Endometrial microvascular endothelial cells (primary cell): ENCODE measurements at regions not wholly inside any gene's neighbourhood (a gene's known extent, or its start where the extent isn't known, plus 50 kb on each side); places are given as distances from the start of the nearest gene placed in this dataset.

Source experiments
- in situ Hi-C: cut with HindIII; loops from 2 replicates; pipeline ENCODE4 v1.10.0; 2017; ENCODE audit warnings: low sequenced_read_pairs, low pct_unique_long_range_greater_than_20kb; ENCODE audit errors: inconsistent ontology term

DNA sequence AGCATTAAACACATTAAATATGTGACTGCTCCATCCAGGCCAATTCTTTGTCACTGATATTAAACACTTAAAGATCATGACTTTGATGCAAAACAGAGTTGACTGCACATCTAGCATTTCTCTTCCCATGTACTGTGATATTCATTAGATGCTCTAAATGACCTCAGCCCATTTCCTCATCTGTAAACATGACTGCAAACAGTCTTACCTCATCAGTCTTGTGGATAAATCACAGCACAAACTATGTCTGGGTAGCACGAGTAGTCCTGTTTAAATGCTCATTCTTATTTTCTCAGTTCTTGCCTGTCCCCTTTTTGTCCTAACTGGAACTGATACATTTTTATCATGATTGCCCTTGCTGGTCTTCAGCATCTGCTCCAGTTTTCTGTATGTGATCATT lies 1974.8 kb upstream of the LRRTM1 start:
- in situ Hi-C loops: no loop called here

DNA sequence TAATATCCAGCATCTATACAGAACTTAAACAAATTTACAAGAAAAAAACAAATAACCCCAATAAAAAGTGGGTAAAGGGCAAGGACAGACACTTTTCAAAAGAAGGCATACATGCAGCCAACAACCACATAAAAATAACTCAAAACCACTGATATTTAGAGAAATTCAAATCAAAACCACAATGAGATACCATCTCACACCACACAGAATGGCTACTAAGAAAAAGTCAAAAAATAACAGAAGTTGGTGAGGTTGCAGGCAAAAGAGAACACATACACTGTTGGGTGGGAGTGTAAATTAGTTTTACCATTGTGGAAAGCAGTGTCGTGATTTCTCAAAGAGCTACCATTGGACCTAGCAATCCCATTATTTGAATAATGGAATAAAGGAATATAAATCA lies 1973.9 kb upstream of the LRRTM1 start:
- in situ Hi-C loops: no loop called here

DNA sequence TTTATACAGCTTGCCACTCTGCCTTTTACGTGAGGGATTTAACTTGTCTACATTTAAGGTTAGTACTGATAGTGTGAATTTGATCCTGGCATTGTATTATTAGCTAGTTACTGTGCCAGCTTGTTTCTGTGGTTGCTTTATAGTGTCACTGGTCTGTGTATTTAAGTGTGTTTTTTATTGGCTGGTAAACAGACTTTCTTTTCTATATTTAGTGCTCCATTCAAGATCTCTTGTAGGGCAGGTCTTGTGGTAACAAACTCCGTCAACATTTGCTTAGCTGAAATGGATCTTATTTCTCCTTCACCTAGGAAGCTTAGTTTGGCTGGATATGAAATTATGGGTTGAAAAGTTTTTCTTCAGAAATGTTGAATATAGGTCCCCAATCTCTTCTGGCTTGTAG lies 1971.0 kb upstream of the LRRTM1 start:
- in situ Hi-C loops: no loop called here

DNA sequence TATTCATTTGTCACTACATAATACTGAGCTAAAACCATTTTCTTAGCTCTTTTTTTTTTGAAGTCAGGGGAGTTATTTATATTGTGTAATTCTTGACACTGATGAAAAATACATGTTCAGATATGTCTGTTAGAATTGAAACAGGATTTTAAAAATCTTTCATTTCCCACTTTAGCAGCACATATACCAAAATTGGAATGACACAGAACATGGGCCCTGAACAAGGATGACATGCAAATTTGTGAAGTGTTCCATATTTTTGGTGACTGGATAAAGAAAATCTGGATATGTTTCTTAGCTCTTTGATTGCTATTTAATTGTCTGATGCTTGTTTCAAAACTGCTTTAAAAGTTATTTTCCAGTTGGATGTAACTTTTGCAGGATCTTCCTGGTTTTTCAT lies 1963.9 kb upstream of the LRRTM1 start:
- in situ Hi-C loops: no loop called here

DNA sequence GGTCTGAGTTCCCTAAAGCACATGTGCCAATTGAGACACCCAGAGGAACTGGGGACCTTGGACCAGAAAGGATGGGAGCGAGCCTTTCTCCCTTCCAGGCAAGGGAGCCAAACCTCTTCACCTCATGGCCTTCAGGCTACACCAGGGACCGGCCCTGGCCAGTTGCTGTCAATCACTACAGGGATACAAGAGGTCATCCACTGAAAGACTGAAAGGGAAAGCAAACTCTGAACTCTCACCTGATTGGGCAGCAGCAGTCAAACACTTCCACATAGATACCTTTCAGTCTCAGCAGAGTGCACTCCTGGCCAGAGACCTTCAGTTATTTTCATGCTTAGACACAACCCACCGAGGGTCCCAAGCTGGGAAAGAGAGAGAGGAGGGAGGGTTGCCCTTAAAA lies 1956.0 kb upstream of the LRRTM1 start:
- in situ Hi-C loops: no loop called here

DNA sequence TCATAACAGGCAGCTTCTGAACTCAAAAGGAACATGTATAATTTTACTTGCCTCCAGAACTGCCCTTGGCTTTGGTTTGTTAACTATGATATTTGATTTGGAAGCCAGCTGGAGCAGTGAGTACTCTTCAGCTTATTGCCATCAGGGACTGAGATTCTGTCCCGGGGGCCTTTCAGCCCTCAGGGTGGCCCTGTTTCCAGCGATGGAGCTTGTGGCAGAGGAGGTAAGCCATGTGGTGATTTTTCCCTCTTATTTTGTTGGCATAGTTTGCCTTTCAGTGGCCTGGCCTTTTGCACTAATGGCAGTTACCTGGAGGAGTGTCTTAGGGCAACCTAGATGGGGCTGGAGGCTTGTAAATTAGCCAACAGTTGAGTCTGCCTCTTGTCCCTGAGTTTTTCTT lies 1955.0 kb upstream of the LRRTM1 start:
- in situ Hi-C loops: no loop called here

DNA sequence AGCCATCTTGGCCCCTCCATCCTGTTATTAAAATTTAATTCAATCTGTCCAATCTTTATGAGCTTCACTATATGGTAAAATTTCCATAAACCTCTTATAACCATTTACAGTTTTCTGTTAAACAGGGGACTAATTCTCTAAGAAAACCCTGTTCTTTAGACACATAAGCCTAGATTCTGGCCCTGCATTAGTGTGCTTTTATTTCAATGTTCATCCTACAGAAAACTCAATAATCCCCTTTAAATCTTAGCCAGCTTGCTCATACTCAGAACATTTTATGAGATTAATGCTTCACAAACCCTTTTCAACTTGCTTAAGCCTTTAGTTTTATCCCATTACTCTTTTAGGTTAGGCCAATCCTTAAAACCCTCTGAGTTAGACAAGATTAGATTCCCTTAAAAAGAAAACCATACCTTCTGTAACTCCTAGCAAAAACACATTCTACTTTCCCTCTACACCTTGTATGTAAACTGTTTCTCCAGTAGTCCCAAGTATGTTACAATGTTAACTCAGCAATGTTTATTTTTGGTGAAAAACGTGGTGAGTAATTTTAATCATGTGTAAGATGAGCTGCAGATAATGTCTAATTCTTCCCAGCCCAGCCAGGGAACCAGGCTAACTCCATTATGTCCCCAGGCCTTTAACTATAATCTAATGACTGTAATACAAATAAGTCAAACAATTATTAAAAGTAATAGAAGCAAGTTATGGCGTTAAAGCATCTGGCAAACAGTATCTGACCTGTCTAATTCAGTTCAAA lies 1953.4 kb upstream of the LRRTM1 start:
- in situ Hi-C loops: no loop called here

GRCh38 chr2:82256983-82257632 lies 1952.6 kb upstream of the LRRTM1 start:
- in situ Hi-C loops: no loop called here

- in situ Hi-C loops: no loop called here
Measured at GRCh38 chr2:82256288-82256687, 1951.7 kb upstream of the LRRTM1 start.

DNA sequence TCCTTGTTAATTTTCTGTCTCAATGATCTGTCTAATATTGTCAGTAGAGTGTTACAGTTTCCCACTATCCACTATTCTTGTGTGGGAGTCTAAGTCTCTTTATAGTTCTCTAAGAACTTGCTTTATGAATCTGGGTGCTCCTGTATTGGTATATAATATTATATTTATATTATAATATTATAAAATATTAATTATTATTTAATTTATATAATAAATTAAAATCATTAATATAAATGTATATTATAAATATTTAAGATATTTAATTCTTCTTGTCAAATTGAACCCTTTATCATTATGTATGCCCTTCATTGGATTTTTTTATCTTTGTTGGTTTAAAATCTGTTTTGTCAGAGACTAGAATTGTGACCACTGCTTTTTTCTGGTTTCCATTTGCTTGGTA lies 1950.2 kb upstream of the LRRTM1 start:
- in situ Hi-C loops: no loop called here

DNA sequence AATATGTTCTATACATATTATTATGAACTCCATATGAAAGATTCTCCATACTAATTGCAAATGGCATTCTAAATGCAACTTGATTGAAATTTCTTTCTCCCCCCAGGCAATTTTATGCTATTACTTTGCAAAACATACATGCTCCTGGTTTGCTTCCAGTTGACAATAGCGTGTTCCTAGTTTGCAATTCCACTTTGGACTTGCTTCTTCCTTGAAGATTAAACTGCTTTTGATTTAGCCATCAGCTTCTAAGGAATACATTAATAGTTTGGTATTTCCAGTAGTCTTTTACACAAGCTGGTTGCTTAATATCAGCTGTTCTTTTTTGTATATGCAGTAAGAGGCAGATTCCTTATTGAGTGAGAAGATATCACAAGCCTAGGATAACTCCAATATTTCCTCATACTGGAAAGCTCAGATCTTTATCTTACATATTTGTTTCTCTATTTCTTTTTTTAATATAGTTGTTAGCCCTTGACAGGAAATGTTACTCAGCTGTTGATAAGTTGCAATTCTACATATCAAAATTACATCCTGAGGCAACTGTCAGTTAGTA lies 1941.7 kb upstream of the LRRTM1 start:
- in situ Hi-C loops: no loop called here

DNA sequence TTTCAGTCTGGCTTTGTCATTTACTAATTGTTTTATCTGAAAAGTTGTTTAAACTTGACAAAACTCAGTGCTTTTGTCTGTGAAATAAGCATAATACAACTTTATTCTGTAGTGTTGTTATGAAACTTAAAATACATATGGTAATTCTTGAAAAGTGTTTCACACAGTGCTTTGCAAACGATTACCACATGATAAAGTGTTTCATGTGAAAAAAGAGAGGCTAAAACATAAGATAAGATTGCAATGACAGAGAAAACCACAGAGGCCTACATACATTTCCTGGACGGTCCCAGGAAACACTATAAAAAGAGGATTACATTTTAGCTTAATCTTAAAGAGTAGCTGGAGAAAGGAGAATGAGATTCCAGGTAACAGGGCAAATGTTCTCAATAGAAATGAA lies 1934.6 kb upstream of the LRRTM1 start:
- in situ Hi-C loops: no loop called here

DNA sequence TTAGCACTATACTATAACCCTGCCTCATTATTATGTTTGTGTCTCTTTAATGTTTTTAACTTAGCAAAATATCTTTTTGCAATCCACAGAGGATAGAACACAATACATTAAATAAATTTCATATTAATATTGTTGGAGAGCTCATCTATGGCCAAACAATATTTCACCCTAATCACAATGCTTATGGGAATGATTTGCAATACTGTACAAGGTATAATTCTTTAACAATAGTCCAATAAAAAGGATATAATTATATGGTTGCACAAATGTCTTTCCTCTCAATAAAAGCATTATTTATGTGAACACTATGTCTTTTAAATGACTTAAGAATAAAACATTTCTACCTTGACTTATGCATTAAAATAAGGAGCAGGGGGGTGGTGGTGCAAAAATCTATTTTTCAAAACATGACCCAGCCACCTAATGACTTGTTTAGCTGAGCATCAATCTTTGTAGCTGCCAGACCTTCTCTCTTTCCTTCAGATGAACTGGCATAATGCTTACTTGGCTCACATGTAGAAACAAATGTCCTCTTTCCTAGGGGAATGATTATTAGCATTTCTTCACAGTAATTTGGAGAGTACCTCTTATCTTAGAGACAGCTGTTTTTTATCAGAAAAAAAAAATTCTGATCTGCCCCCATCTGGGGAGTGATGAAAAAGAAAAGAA lies 1933.6 kb upstream of the LRRTM1 start:
- in situ Hi-C loops: no loop called here

DNA sequence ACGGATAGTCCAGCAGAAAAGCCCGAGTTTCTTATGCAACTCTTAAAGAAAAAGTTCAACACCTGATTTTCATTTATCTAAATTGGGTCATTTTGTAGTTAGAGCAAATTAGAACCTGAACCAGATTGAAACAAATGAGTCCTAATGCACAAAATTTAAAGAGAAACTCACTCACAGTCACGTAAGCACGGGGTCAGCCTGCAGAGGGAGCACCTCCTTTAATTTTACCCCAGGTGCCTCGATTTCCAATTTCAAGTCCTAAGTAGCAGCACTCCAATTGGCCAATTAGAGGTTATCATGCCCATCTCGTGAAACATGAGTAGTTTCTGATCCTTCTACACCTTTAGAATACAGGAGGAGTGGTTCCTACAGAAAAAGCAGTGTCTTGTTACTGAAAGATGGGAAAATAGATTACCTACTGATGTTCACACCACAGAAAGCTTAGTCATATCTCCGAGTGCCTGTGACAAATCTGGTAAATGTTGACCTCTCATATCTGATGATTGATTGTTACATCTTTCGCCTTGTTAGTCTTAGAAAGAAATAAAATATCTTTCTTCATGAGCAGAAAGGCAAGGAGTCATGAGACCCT lies 1929.8 kb upstream of the LRRTM1 start:
- in situ Hi-C loops: no loop called here

DNA sequence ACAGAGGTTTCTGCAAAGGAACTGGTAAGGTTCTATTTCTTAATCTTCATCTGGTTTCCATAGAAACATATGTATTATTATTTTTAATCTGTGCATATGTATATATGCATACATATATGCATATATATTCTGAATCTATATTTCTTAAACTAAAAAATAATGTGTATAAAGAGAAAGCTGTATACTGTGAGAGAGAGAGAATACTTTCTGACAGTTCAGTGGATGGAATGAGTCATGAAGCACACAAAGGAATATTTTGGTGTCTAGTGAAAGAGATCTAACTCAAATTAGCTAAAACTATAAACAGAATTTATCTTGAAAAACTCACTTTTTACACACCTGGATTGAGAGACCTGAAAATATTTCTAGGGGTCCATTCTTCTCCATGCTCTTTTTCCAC lies 1929.3 kb upstream of the LRRTM1 start:
- in situ Hi-C loops: no loop called here

DNA sequence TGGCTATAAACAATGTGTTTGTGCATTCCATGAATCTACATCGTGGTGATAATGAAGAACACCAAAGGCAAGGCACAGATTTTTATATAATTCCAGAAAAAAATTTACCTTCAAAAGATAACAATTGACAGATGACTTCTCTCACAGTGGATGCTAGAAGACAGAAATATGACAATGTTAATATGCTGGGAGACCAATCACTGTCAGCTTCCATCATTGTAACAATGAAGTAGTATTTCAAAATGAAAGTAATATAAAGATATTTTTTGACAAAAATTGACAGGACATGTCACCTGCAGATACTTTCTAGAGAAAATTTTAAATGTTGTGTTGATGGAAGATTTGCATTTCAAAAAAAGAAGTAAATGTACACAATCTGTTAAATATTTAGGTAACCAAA lies 1925.9 kb upstream of the LRRTM1 start:
- in situ Hi-C loops: no loop called here

DNA sequence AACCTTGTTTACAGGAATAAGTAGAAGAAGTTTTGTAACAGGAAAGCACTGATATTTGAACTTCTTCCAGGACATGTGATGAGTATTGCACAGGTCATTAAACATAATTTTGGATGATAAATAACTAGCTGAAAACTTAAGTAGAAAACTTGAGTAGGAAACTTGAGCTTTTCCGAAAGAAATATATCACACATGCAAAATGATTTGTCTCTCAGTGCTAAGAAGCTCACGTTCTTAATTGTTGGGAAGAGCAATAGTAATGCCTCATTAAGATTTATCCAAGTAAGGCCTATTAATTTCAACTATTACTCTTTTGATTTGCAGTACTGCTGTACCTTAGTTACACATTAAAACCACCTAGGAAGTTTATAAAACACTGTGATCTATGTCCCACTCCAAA lies 1921.9 kb upstream of the LRRTM1 start:
- in situ Hi-C loops: no loop called here

DNA sequence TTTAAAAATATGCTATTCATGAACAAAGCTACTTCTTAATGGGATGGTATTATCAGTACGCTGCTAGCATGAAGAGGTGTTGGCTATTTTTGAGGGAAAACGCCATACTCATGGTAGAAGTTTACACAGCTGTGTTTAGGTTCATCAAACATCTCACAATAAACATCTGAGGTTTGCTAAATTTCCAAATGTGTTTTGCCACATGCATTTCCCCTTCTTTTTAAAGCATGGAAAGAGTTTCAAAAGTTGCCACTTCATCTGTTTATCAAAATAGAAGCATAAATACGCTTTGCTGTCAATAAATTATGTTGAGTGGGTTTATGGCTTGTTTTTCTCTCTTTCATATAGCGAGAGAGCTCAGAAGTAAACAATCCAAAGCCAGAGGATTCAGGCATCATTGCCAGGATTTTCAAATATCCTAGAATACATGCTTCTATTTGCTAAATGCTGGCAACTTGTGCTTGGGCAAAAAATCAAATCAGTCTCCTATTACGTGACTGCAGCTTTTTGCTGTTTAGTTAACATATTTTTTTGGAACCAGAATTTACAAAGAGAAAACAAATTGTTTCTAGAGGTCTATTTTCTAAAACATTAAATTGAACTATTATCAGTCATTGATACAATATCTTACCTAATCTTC lies 1919.9 kb upstream of the LRRTM1 start:
- in situ Hi-C loops: no loop called here

GRCh38 chr2:82215212-82215611 lies 1910.7 kb upstream of the LRRTM1 start:
- in situ Hi-C loops: no loop called here
